ENCODE measurements at regions not wholly inside any gene's neighbourhood (a gene's known extent, or its start where the extent isn't known, plus 50 kb on each side); places are given as distances from the start of the nearest gene placed in this dataset.

- no peak for TF ChIP-seq CTCF (IDR thresholded peaks at IDR 0.05; ENCODE audit: unreplicated experiment)
- no peak overlapping the region for H3K27ac Mint-ChIP-seq (ENCODE audit: unreplicated experiment)
- BruUV-seq (replicated peaks): no TSS peak
- intact Hi-C loops (cut with micrococcal nuclease; ENCODE audit: unreplicated experiment): no loop called here
- no peaks in the 10 kb centered on the region for H3K9me3 Mint-ChIP-seq (ENCODE audit: low read depth, unreplicated experiment)
- H3K36me3 Mint-ChIP-seq (ENCODE audit: insufficient read depth, unreplicated experiment): no peaks in the 10 kb centered on the region
- H3K4me1 Mint-ChIP-seq (ENCODE audit: low read depth, unreplicated experiment): peaks cover 16% of the 10 kb centered on the region
- CTCF ChIA-PET: no interaction called here
- no peak overlapping the region for H3K4me3 Mint-ChIP-seq (ENCODE audit: low read depth, unreplicated experiment)
- no peaks in the 10 kb centered on the region for H3K27me3 Mint-ChIP-seq (ENCODE audit: unreplicated experiment)
- peak; percentile 22 for DNase-seq
These were observed 138.6 kb upstream of the JUN start for GRCh38 chr1:58922302-58923089.

DNA sequence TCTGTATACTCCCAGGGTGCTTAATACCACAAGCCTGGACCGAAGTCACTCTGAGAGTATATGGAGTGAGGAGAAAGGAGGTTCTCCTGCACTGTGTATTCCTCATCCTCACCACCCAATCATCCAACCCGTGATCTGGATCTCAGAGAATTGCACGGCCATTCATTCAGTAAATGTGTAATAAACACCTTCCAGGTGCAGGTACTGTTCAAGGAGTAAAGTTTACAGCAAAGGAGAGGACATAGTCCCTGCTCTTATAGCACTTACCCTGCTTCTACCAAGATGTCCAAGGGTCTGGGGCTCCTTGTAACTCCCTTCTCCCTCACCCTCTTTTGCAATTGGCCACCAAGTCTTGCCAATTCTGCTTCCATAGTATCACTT lies 139.2 kb upstream of the JUN start:
- no peak overlapping the region for H3K27ac Mint-ChIP-seq (ENCODE audit: unreplicated experiment)

DNA sequence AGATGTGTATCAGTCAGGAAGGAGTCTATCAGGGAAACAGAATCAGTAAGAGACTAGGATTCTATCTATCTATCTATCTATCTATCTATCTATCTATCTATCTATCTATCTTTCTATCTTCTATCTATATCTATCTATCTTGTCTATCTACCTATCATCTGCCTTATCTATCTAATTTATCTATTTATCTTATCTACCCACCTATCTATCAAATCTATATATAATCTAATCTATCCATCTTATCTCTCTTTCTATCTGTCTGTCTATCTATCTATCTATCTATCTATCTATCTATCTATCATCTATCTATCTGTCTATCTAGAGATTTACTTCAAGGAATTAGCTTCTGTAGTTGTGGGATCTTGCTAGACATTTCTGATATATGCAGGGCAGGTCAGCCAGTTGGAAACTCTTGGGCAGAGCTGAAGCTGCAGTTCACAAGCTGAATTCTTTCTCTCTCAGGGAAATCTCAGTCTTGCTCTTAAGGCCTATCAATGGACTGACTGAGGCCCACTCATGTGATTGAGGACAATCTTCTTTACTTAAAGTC lies 140.2 kb upstream of the JUN start:
- H3K4me3 Mint-ChIP-seq (ENCODE audit: low read depth, unreplicated experiment): no peak overlapping the region
- no peaks in the 10 kb centered on the region for H3K9me3 Mint-ChIP-seq (ENCODE audit: low read depth, unreplicated experiment)
- DNase-seq: no peak
- peaks cover 30% of the 10 kb centered on the region for H3K4me1 Mint-ChIP-seq (ENCODE audit: low read depth, unreplicated experiment)
- intact Hi-C loops (cut with micrococcal nuclease; ENCODE audit: unreplicated experiment): no loop called here
- no TSS peak for BruUV-seq (replicated peaks)
- TF ChIP-seq CTCF (IDR thresholded peaks at IDR 0.05; ENCODE audit: unreplicated experiment): no peak
- CTCF ChIA-PET: no interaction called here
- H3K27ac Mint-ChIP-seq (ENCODE audit: unreplicated experiment): no peak overlapping the region
- peaks cover 7% of the 10 kb centered on the region for H3K36me3 Mint-ChIP-seq (ENCODE audit: insufficient read depth, unreplicated experiment)
- H3K27me3 Mint-ChIP-seq (ENCODE audit: unreplicated experiment): no peaks in the 10 kb centered on the region

More for the DNA sequence above, 139.2 kb upstream of the JUN start:
- Mint-ChIP-seq H3K36me3 (ENCODE audit: insufficient read depth, unreplicated experiment) (no peaks in the 10 kb centered on the region), H3K4me1 (ENCODE audit: low read depth, unreplicated experiment) (peaks cover 20% of the 10 kb centered on the region), H3K9me3 (ENCODE audit: low read depth, unreplicated experiment) (no peaks in the 10 kb centered on the region), H3K27me3 (ENCODE audit: unreplicated experiment) (no peaks in the 10 kb centered on the region), H3K4me3 (ENCODE audit: low read depth, unreplicated experiment) (no peak overlapping the region)
- no peak for DNase-seq
- no TSS peak for BruUV-seq (replicated peaks)
- no peak for TF ChIP-seq CTCF (IDR thresholded peaks at IDR 0.05; ENCODE audit: unreplicated experiment)
- intact Hi-C loops (cut with micrococcal nuclease; ENCODE audit: unreplicated experiment): no loop called here
- CTCF ChIA-PET: no interaction called here

- no peaks in the 10 kb centered on the region for H3K27me3 Mint-ChIP-seq (ENCODE audit: unreplicated experiment)
- CTCF ChIA-PET: no interaction called here
- no peak for TF ChIP-seq CTCF (IDR thresholded peaks at IDR 0.05; ENCODE audit: unreplicated experiment)
- no peak for DNase-seq
- H3K36me3 Mint-ChIP-seq (ENCODE audit: insufficient read depth, unreplicated experiment): peaks cover 7% of the 10 kb centered on the region
- no peak overlapping the region for H3K4me3 Mint-ChIP-seq (ENCODE audit: low read depth, unreplicated experiment)
- H3K9me3 Mint-ChIP-seq (ENCODE audit: low read depth, unreplicated experiment): no peaks in the 10 kb centered on the region
- peaks cover 37% of the 10 kb centered on the region for H3K4me1 Mint-ChIP-seq (ENCODE audit: low read depth, unreplicated experiment)
- BruUV-seq (replicated peaks): no TSS peak
- intact Hi-C loops (cut with micrococcal nuclease; ENCODE audit: unreplicated experiment): no loop called here
- no peak overlapping the region for H3K27ac Mint-ChIP-seq (ENCODE audit: unreplicated experiment)
These were observed 141.0 kb upstream of the JUN start for GRCh38 chr1:58924821-58925220.

Measured in Calu3 (cell line).